HFF-Myc (cell line): ENCODE measurements at regions not wholly inside any gene's neighbourhood (a gene's known extent, or its start where the extent isn't known, plus 50 kb on each side); places are given as distances from the start of the nearest gene placed in this dataset.
"Not testable (repeated sequence)": the region's sequence is repeated elsewhere in the genome, so short reads cannot be mapped to it uniquely, and the experiment has no call there.

Experiments
- DNase-seq: peaks from one replicate; pipeline ENCODE4 v3.0.0-alpha.2; 2011; ENCODE audit warnings: low read depth; ENCODE audit errors: extremely low read depth
- H3K4me3 ChIP-seq: replicated peaks from 2 replicates; pipeline ENCODE4 v1.5.1; 2011; ENCODE audit warnings: low read depth, mild to moderate bottlenecking, control low read depth, low read length
- CTCF ChIP-seq: IDR thresholded peaks from 2 replicates; pipeline ENCODE4 v1.5.1; 2012; ENCODE audit warnings: mild to moderate bottlenecking, low read depth, low read length, control low read depth; ENCODE audit errors: missing control alignments

GRCh38 chr2:13666582-13667414 is 950.1 kb downstream of the TRIB2 start:
- TF ChIP-seq CTCF = no peak
- H3K4me3 ChIP-seq = no peak overlapping the region
- no peak for DNase-seq

- TF ChIP-seq CTCF = no peak
- no peak overlapping the region for H3K4me3 ChIP-seq
- no peak for DNase-seq
These were observed 950.6 kb downstream of the TRIB2 start for GRCh38 chr2:13667415-13667757.

- DNase-seq = no peak
- no peak for TF ChIP-seq CTCF
- H3K4me3 ChIP-seq = no peak overlapping the region
These were observed 952.9 kb downstream of the TRIB2 start for GRCh38 chr2:13669607-13670006.

GRCh38 chr2:13673821-13674220 is 957.1 kb downstream of the TRIB2 start:
- H3K4me3 ChIP-seq, DNase-seq: not testable (repeated sequence)

GRCh38 chr2:13676269-13676668 is 956.2 kb upstream of the LRATD1 start:
- TF ChIP-seq CTCF = no peak
- no peak for DNase-seq
- H3K4me3 ChIP-seq = no peak overlapping the region

- DNase-seq = no peak
- no peak overlapping the region for H3K4me3 ChIP-seq
- TF ChIP-seq CTCF = no peak
These were observed 950.6 kb upstream of the LRATD1 start for GRCh38 chr2:13681936-13682335.

GRCh38 chr2:13682540-13683272 is 949.8 kb upstream of the LRATD1 start:
- TF ChIP-seq CTCF = no peak
- no peak for DNase-seq
- H3K4me3 ChIP-seq = no peak overlapping the region
